ENCODE measurements at regions not wholly inside any gene's neighbourhood (a gene's known extent, or its start where the extent isn't known, plus 50 kb on each side); places are given as distances from the start of the nearest gene placed in this dataset.
"Not testable (repeated sequence)": the region's sequence is repeated elsewhere in the genome, so short reads cannot be mapped to it uniquely, and the experiment has no call there.

DNA sequence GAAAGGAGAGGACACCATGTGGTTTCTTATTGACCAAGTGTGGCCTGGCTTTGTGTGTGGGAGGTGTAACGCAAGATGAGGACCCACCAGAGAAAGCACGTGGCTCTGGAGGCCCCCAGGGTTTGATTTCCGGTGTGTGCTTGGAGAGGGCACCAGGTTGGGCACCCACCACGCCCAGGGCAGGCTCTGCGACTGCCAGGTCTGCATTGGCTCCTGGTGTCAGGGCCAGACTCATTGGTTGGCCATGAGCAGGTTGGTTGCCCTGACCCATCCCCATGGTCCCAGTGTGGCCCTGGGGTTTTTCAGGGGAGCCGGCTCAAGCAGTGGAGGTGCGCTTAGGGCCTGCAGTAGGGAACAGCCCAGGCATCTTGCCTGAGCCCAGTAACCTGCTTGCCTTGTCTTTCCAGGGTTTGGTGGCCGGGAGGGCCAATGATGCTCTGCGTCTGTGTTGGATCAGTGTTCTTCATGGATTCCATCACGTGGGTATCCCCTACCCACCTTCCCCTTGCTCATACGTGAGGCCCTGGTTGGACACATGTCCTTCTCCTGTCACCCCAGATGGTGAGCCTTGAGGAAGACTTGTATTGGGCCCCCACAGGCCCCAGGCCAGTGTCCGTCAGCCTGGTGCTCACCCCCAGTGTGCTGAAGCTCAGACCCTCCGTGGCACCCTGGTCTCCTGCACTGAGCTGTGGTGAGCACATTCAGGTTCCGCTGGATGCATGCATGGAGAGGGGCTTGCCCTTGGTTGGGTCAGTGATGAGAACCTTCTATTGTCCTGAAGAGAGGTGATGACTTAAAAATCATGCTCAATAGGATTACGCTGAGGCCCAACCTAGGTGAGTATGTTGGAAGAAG, 193.9 kb downstream of the UBE3A start:
- peak in 1 of 2 donors; percentile 8 for DNase-seq
- H3K27ac ChIP-seq = no peak overlapping the region
- intact Hi-C loops (cut with DNase I; ENCODE audit: low total_unique reads) = no loop called here

DNA sequence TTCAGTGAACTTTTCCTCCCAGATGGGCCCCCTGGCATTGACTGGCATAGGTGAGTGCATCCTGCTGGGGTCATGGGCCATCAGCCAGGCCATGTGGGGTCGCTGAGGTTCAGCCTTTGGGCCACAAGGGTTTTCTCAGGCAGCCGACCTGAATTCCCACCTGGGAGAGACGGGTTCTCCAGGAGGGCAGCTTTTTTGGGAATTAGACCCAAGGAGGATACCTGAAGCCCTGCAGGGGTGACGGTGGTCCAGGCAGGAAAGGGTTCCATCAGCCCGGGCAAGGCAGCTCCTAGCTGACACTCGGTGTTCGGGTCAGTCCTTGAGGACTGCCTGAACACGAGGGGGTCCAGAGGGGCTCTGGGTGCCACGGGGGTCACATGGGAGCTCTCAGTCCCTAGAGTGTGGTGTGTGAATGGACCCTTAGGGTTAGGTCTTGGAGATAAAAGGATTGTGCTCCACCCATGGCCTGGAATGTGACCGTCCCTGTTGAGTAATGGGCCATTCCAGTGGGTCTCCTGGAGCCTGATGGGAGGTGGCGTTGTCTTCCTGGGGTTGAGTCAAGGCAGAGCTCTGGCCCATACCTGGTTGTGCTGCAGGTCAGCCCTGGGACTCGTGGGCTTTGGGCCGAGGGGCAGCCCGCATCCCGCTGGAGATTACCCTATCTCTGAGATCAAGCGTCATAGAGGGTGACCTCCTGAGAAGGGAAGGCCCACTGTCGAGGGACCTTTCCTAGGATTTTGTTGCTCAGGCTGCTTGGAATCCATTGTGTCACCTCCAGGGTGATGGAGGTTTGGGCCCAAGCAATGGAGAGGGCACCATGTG, 192.8 kb downstream of the UBE3A start:
- no peaks in the 10 kb centered on the region for H3K27me3 ChIP-seq
- no peak overlapping the region for H3K27ac ChIP-seq
- H3K4me3 ChIP-seq = no peak overlapping the region
- intact Hi-C loops (cut with DNase I; ENCODE audit: low total_unique reads) = no loop called here
- H3K36me3 ChIP-seq = no peaks in the 10 kb centered on the region
- H3K9me3 ChIP-seq = no peaks in the 10 kb centered on the region
- H3K4me1 ChIP-seq = no peaks in the 10 kb centered on the region
- peak; percentile 4 to 5 for DNase-seq
- TF ChIP-seq, protein P1, sequence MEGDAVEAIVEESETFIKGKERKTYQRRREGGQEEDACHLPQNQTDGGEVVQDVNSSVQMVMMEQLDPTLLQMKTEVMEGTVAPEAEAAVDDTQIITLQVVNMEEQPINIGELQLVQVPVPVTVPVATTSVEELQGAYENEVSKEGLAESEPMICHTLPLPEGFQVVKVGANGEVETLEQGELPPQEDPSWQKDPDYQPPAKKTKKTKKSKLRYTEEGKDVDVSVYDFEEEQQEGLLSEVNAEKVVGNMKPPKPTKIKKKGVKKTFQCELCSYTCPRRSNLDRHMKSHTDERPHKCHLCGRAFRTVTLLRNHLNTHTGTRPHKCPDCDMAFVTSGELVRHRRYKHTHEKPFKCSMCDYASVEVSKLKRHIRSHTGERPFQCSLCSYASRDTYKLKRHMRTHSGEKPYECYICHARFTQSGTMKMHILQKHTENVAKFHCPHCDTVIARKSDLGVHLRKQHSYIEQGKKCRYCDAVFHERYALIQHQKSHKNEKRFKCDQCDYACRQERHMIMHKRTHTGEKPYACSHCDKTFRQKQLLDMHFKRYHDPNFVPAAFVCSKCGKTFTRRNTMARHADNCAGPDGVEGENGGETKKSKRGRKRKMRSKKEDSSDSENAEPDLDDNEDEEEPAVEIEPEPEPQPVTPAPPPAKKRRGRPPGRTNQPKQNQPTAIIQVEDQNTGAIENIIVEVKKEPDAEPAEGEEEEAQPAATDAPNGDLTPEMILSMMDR (IDR thresholded peaks at IDR 0.05) = no peak
- no peak for TF ChIP-seq POLR2A (IDR thresholded peaks at IDR 0.05)

More for the DNA sequence above, 193.9 kb downstream of the UBE3A start:
- Histone ChIP-seq H3K36me3 (no peaks in the 10 kb centered on the region), H3K4me1 (no peaks in the 10 kb centered on the region), H3K9me3 (no peaks in the 10 kb centered on the region), H3K27me3 (no peaks in the 10 kb centered on the region), H3K4me3 (no peak overlapping the region)
- no peak for TF ChIP-seq POLR2A (IDR thresholded peaks at IDR 0.05)
- TF ChIP-seq, protein P1 (IDR thresholded peaks at IDR 0.05) = no peak

DNA sequence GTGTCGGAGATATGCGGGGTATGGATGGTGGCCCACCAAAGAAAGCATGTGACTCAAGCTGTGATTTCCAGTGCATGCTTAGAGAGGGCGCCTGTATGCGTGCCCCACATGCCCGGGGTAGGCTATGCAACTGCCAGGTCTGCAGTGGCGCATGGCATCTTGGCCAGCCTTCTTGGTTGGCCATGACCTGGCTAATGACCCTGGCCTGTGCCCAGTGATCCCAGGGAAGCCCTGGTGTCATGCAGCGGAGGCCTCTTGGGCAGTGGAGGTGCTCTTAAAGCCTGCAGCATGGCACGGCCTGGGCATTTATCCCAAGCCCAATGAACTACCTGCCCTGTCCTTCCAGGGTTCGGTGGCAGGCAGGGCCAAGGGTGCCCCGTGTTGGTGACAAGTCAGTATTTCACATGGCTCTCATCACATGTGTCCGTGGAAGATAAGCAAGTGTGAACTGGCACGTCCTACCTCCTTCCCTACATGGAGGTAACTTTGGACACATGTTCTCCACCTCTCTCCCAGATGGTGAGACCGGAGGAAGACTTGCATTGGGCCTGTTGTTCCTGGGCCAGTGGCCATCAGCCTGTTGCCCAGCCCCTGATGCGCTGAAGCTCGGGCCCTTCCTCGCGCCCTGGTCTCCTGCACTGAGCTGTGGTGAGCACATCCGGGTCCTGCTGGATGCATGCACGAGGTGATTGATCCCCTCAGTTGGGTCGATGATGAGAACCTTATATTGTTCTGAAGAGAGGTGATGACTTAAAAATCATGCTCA, 192.0 kb downstream of the UBE3A start:
- Histone ChIP-seq H3K9me3 (no peaks in the 10 kb centered on the region), H3K36me3 (no peaks in the 10 kb centered on the region), H3K27ac (no peak overlapping the region), H3K27me3 (no peaks in the 10 kb centered on the region), H3K4me3 (no peak overlapping the region), H3K4me1 (no peaks in the 10 kb centered on the region)
- DNase-seq = peak in 1 of 2 donors; percentile 7
- TF ChIP-seq, protein P1 (IDR thresholded peaks at IDR 0.05) = no peak
- no peak for TF ChIP-seq POLR2A (IDR thresholded peaks at IDR 0.05)
- intact Hi-C loops (cut with DNase I; ENCODE audit: low total_unique reads) = no loop called here

DNA sequence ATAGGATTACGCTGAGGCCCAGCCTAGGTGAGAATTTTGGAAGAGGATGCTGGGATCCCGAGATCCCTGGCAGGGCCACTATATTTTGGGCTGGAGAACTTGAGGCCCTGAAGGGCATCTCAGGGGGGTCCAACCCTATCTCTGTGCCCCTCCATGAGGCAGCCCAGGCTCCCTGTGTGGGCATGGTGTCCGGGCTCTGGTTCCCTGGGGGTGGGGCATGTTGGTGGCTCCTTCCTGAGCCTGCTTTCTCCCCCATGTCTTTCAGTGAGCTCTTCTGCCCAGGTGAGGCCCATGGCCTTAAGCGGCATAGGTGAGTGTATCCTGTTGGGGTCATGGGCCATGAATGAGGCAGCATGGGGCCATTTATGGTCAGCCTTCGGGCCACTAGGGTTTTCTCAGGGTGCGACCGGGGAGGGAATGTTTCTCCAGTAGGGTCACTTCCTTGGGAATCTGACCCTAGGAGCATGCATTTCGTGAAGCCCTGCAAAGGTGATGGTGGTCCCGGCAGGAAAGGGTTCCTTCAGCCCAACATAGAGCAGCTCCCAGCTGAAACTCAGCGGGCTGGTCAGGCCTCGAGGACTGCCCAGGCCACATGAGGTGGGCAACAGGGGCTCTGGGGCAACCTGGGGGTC, 191.3 kb downstream of the UBE3A start:
- Histone ChIP-seq H3K27ac (no peak overlapping the region), H3K27me3 (no peaks in the 10 kb centered on the region), H3K4me3 (no peak overlapping the region), H3K9me3 (no peaks in the 10 kb centered on the region), H3K4me1 (no peaks in the 10 kb centered on the region), H3K36me3 (no peaks in the 10 kb centered on the region)
- no peak for TF ChIP-seq POLR2A (IDR thresholded peaks at IDR 0.05)
- TF ChIP-seq, protein P1 (IDR thresholded peaks at IDR 0.05) = no peak
- peak in 1 of 2 donors; percentile 5 for DNase-seq
- intact Hi-C loops (cut with DNase I; ENCODE audit: low total_unique reads) = no loop called here

DNA sequence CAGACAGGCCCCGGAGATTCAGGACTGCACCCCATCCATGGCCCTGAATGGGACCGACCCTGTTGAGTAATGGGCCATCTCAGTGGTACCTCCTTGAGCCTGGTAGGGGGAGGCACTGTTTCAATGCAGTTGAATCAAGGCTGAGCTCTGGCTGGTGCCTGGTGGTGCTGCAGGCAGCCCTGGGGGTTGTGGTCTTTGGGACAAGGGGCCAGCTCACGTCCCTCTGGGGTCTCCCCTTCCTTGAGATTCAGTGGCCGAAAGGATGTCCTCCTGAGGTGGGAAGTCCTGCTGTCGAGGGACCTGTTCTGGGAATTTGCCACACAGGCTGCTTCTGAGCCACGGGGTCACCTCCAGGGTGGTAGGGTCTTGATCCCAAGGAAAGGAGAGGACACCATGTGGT, 190.7 kb downstream of the UBE3A start:
- H3K4me3 ChIP-seq; H3K27me3 ChIP-seq; H3K9me3 ChIP-seq; intact Hi-C loops (cut with DNase I; ENCODE audit: low total_unique reads); DNase-seq; H3K36me3 ChIP-seq; H3K4me1 ChIP-seq; H3K27ac ChIP-seq: not testable (repeated sequence)

All from uterus (tissue), 3 donors.